ENCODE measurements at regions not wholly inside any gene's neighbourhood (a gene's known extent, or its start where the extent isn't known, plus 50 kb on each side); places are given as distances from the start of the nearest gene placed in this dataset.

DNA sequence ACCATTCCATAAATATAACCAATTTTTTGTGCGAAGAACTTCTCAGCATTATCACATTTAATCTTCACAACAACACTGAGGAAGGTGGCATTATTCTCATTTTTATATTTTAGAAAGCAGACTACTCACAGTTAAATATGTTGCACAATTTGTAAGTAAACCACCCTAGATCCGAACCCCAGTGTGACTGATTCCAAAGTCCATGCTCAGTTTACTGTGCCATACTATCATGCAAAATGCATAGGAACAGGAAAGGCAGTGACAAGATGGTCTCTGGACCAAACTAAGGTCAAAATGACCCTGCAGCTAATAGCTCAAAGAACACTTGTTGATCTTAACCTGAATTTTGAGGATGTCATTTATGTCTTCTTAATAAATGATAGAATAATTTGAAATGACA lies 185.4 kb downstream of the GXYLT1 start:
- H4K91ac ChIP-seq (ENCODE audit: low read depth, low read length) = no peak overlapping the region
- no peak overlapping the region for H3K23ac ChIP-seq (ENCODE audit: low read length)
- H3K27me3 ChIP-seq (ENCODE audit: insufficient read depth, low read length) = no peaks in the 10 kb centered on the region
- H2AK5ac ChIP-seq (ENCODE audit: low read length) = no peak overlapping the region
- no peak overlapping the region for H3K4me2 ChIP-seq (ENCODE audit: low read length)
- H3K4ac ChIP-seq (ENCODE audit: low read depth, low read length) = no peak overlapping the region
- no peak overlapping the region for H3K18ac ChIP-seq (ENCODE audit: low read length)
- H3K9me3 ChIP-seq (ENCODE audit: insufficient read depth, low read depth, low read length) = no peaks in the 10 kb centered on the region
- H2BK12ac ChIP-seq (ENCODE audit: low read length) = no peak overlapping the region
- no peaks in the 10 kb centered on the region for H3K36me3 ChIP-seq (ENCODE audit: control insufficient read depth in 1 of 2, insufficient read depth in 2 of 2, low read length in 2 of 2)
- H2BK120ac ChIP-seq (ENCODE audit: insufficient read depth, low read length, poor library complexity) = no peak overlapping the region
- no peaks in the 10 kb centered on the region for H3K4me1 ChIP-seq (ENCODE audit: control insufficient read depth in 1 of 2, insufficient read depth in 2 of 2, low read length in 2 of 2)
- DNase-seq = no peak
- no peaks in the 10 kb centered on the region for H3K79me2 ChIP-seq (ENCODE audit: control insufficient read depth, insufficient read depth, low read length, poor library complexity)
- no peak overlapping the region for H2AFZ ChIP-seq (ENCODE audit: insufficient read depth, low read length, poor library complexity)
- H3K4me3 ChIP-seq (ENCODE audit: low read depth, low read length) = no peak overlapping the region
- H3K79me1 ChIP-seq (ENCODE audit: low read length) = no peaks in the 10 kb centered on the region
- H3K14ac ChIP-seq (ENCODE audit: low read length) = no peak overlapping the region
- H3K27ac ChIP-seq (ENCODE audit: low read depth, low read length) = no peak overlapping the region
- no peak overlapping the region for H4K12ac ChIP-seq (ENCODE audit: low read depth, low read length)
- H3K9ac ChIP-seq (ENCODE audit: low read length) = no peak overlapping the region
- no CpG with 5 or more reads among the region's 2 CpGs for WGBS (ENCODE audit: extremely low coverage, insufficient coverage, insufficient read length)
- H2BK5ac ChIP-seq (ENCODE audit: low read depth, low read length, poor library complexity) = no peak overlapping the region
- no peak overlapping the region for H4K8ac ChIP-seq (ENCODE audit: low read depth, low read length)

DNA sequence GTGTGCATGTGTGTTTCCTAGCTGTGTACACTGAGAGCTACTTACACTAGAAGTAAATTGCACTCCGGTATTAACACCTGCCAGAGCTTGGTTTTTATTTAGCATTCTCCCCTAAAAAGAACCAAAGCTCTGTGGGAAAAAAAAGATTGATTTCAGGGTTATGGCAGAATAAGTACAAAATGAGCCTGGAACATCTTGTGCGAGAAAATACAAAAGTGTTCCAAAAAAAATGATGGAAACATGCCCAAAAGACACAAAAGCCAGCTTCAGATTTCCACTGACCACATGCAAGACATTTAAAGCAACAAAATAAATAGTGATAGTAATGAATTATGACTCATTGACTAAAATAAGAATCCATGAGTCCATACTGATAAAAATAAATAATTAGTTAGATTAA lies 188.3 kb downstream of the GXYLT1 start:
- no peak overlapping the region for H3K4me3 ChIP-seq (ENCODE audit: low read depth, low read length)
- H3K36me3 ChIP-seq (ENCODE audit: control insufficient read depth in 1 of 2, insufficient read depth in 2 of 2, low read length in 2 of 2) = no peaks in the 10 kb centered on the region
- no peak overlapping the region for H2AFZ ChIP-seq (ENCODE audit: insufficient read depth, low read length, poor library complexity)
- H2BK5ac ChIP-seq (ENCODE audit: low read depth, low read length, poor library complexity) = no peak overlapping the region
- H2BK120ac ChIP-seq (ENCODE audit: insufficient read depth, low read length, poor library complexity) = no peak overlapping the region
- H3K23ac ChIP-seq (ENCODE audit: low read length) = no peak overlapping the region
- H2BK12ac ChIP-seq (ENCODE audit: low read length) = no peak overlapping the region
- H3K14ac ChIP-seq (ENCODE audit: low read length) = no peak overlapping the region
- no peak overlapping the region for H3K4ac ChIP-seq (ENCODE audit: low read depth, low read length)
- no peak overlapping the region for H3K27ac ChIP-seq (ENCODE audit: low read depth, low read length)
- no peak overlapping the region for H2AK5ac ChIP-seq (ENCODE audit: low read length)
- H3K79me2 ChIP-seq (ENCODE audit: control insufficient read depth, insufficient read depth, low read length, poor library complexity) = no peaks in the 10 kb centered on the region
- no peak overlapping the region for H4K91ac ChIP-seq (ENCODE audit: low read depth, low read length)
- H3K79me1 ChIP-seq (ENCODE audit: low read length) = no peaks in the 10 kb centered on the region
- no peak overlapping the region for H3K18ac ChIP-seq (ENCODE audit: low read length)
- no peak overlapping the region for H4K12ac ChIP-seq (ENCODE audit: low read depth, low read length)
- DNase-seq = no peak
- H3K4me1 ChIP-seq (ENCODE audit: control insufficient read depth in 1 of 2, insufficient read depth in 2 of 2, low read length in 2 of 2) = no peaks in the 10 kb centered on the region
- no peaks in the 10 kb centered on the region for H3K9me3 ChIP-seq (ENCODE audit: insufficient read depth, low read depth, low read length)
- H3K9ac ChIP-seq (ENCODE audit: low read length) = no peak overlapping the region
- WGBS (ENCODE audit: extremely low coverage, insufficient coverage, insufficient read length) = no CpG with 5 or more reads among the region's 2 CpGs
- no peak overlapping the region for H4K8ac ChIP-seq (ENCODE audit: low read depth, low read length)
- H3K4me2 ChIP-seq (ENCODE audit: low read length) = no peak overlapping the region
- H3K27me3 ChIP-seq (ENCODE audit: insufficient read depth, low read length) = no peaks in the 10 kb centered on the region

DNA sequence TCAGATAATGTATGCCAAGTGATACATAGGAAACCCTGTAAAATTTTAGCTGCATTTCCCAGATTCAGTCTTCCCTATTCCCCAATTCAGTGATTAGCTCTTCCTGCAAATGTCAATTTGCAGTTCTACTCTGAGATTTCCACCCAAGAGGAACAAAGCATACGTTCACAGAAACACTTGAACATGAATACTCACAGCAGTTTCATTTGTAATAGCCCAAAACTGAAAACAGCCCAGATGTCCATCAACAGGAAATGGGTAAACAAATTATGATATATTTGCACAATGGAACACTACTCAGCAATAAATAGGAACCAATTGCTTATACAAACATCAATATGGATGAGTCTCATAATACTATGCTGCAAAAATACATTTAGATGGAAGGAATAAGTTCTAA lies 194.2 kb downstream of the GXYLT1 start:
- DNase-seq = no peak
- no peak overlapping the region for H4K12ac ChIP-seq (ENCODE audit: low read depth, low read length)
- H4K91ac ChIP-seq (ENCODE audit: low read depth, low read length) = no peak overlapping the region
- H3K4ac ChIP-seq (ENCODE audit: low read depth, low read length) = no peak overlapping the region
- H3K79me2 ChIP-seq (ENCODE audit: control insufficient read depth, insufficient read depth, low read length, poor library complexity) = no peaks in the 10 kb centered on the region
- H3K9ac ChIP-seq (ENCODE audit: low read length) = no peak overlapping the region
- peaks cover 6% of the 10 kb centered on the region for H3K9me3 ChIP-seq (ENCODE audit: insufficient read depth, low read depth, low read length)
- no peak overlapping the region for H2BK5ac ChIP-seq (ENCODE audit: low read depth, low read length, poor library complexity)
- no peaks in the 10 kb centered on the region for H3K36me3 ChIP-seq (ENCODE audit: control insufficient read depth in 1 of 2, insufficient read depth in 2 of 2, low read length in 2 of 2)
- H3K18ac ChIP-seq (ENCODE audit: low read length) = no peak overlapping the region
- no peak overlapping the region for H3K4me3 ChIP-seq (ENCODE audit: low read depth, low read length)
- H3K14ac ChIP-seq (ENCODE audit: low read length) = no peak overlapping the region
- H2BK120ac ChIP-seq (ENCODE audit: insufficient read depth, low read length, poor library complexity) = no peak overlapping the region
- H3K79me1 ChIP-seq (ENCODE audit: low read length) = no peaks in the 10 kb centered on the region
- H3K4me2 ChIP-seq (ENCODE audit: low read length) = no peak overlapping the region
- no peak overlapping the region for H3K27ac ChIP-seq (ENCODE audit: low read depth, low read length)
- H3K23ac ChIP-seq (ENCODE audit: low read length) = no peak overlapping the region
- WGBS (ENCODE audit: extremely low coverage, insufficient coverage, insufficient read length) = no CpG with 5 or more reads among the region's 1 CpG
- no peaks in the 10 kb centered on the region for H3K4me1 ChIP-seq (ENCODE audit: control insufficient read depth in 1 of 2, insufficient read depth in 2 of 2, low read length in 2 of 2)
- no peak overlapping the region for H4K8ac ChIP-seq (ENCODE audit: low read depth, low read length)
- H2AFZ ChIP-seq (ENCODE audit: insufficient read depth, low read length, poor library complexity) = no peak overlapping the region
- no peaks in the 10 kb centered on the region for H3K27me3 ChIP-seq (ENCODE audit: insufficient read depth, low read length)
- H2BK12ac ChIP-seq (ENCODE audit: low read length) = no peak overlapping the region
- H2AK5ac ChIP-seq (ENCODE audit: low read length) = no peak overlapping the region

DNA sequence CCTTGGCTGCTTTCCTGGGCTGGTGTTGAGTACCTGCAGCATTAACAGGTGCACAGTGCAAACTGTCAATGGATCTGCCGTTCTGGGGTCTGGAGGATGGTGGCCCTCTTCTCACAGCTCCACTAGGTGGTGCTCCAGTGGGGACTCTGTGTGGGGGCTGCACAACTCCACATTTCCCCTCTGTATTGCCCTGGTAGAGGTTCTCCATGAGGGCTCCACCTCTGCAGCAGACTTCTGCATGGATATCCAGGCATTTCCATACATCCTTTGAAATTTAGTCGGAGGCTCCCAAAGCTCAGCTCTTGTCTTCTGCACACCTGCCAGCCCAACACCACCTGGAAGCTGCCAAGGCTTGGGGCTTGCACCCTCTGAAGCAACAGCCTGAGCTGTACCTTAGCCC lies 198.6 kb downstream of the GXYLT1 start:
- Histone ChIP-seq H4K12ac (ENCODE audit: low read depth, low read length) (no peak overlapping the region), H3K79me2 (ENCODE audit: control insufficient read depth, insufficient read depth, low read length, poor library complexity) (no peaks in the 10 kb centered on the region), H2BK120ac (ENCODE audit: insufficient read depth, low read length, poor library complexity) (no peak overlapping the region), H3K27ac (ENCODE audit: low read depth, low read length) (no peak overlapping the region), H2BK12ac (ENCODE audit: low read length) (no peak overlapping the region), H3K4me1 (ENCODE audit: control insufficient read depth in 1 of 2, insufficient read depth in 2 of 2, low read length in 2 of 2) (no peaks in the 10 kb centered on the region), H2AK5ac (ENCODE audit: low read length) (no peak overlapping the region), H3K4ac (ENCODE audit: low read depth, low read length) (no peak overlapping the region), H2BK5ac (ENCODE audit: low read depth, low read length, poor library complexity) (no peak overlapping the region), H3K27me3 (ENCODE audit: insufficient read depth, low read length) (no peaks in the 10 kb centered on the region), H3K36me3 (ENCODE audit: control insufficient read depth in 1 of 2, insufficient read depth in 2 of 2, low read length in 2 of 2) (no peaks in the 10 kb centered on the region), H3K9ac (ENCODE audit: low read length) (no peak overlapping the region), H2AFZ (ENCODE audit: insufficient read depth, low read length, poor library complexity) (no peak overlapping the region), H3K14ac (ENCODE audit: low read length) (no peak overlapping the region), H3K18ac (ENCODE audit: low read length) (no peak overlapping the region), H4K91ac (ENCODE audit: low read depth, low read length) (no peak overlapping the region), H3K4me2 (ENCODE audit: low read length) (no peak overlapping the region), H3K23ac (ENCODE audit: low read length) (no peak overlapping the region), H4K8ac (ENCODE audit: low read depth, low read length) (no peak overlapping the region), H3K4me3 (ENCODE audit: low read depth, low read length) (peak overlapping the region; percentile 26), H3K9me3 (ENCODE audit: insufficient read depth, low read depth, low read length) (peaks cover 6% of the 10 kb centered on the region), H3K79me1 (ENCODE audit: low read length) (no peaks in the 10 kb centered on the region)
- WGBS (ENCODE audit: extremely low coverage, insufficient coverage, insufficient read length) = no CpG with 5 or more reads among the region's 2 CpGs
- no peak for DNase-seq

Data from trophoblast cell (in vitro differentiated cells and primary cell).